PC-3 (cell line): ENCODE measurements at regions not wholly inside any gene's neighbourhood (a gene's known extent, or its start where the extent isn't known, plus 50 kb on each side); places are given as distances from the start of the nearest gene placed in this dataset.

Experiments
- CTCF ChIP-seq: fragments of 300-600 bp; sonication (generic); conservative IDR thresholded peaks from 2 replicates; pipeline ENCODE4 v1.5.1; 2017; ENCODE audit warnings: antibody characterized with exemption, low read depth, mild to moderate bottlenecking, low read length
- EZH2 ChIP-seq: fragments of 300-600 bp; sonication (generic); IDR thresholded peaks from one replicate; pipeline ENCODE4 v1.6.1; 2017; ENCODE audit warnings: antibody characterized with exemption, mild to moderate bottlenecking, low read length; ENCODE audit not compliant: unreplicated experiment
- EZH2phosphoT487 ChIP-seq: fragments of 300-600 bp; sonication (generic); IDR thresholded peaks from 2 replicates; pipeline ENCODE4 v1.6.1; 2018; ENCODE audit warnings: mild to moderate bottlenecking, antibody characterized with exemption, low read length, borderline replicate concordance

GRCh38 chr1:111062624-111063023 lies 77.3 kb downstream of the DRAM2 start:
- TF ChIP-seq CTCF (no peak), EZH2phosphoT487 (no peak), EZH2 (no peak)
